Prostate gland (tissue), 2 donors: ENCODE measurements at regions not wholly inside any gene's neighbourhood (a gene's known extent, or its start where the extent isn't known, plus 50 kb on each side); places are given as distances from the start of the nearest gene placed in this dataset.
"Not testable (repeated sequence)": the region's sequence is repeated elsewhere in the genome, so short reads cannot be mapped to it uniquely, and the experiment has no call there.

Experiments
- DNase-seq: peaks from one replicate; pipeline ENCODE4 v3.0.0-alpha.2; 2019; ENCODE audit warnings: low spot score
- H3K27ac ChIP-seq, 2 donors: fragments of 200-600 bp; sonication (generic); 2 replicates each; pipeline ENCODE4 v1.5.1; 2017 to 2019
- H3K27me3 ChIP-seq: fragments of 200-600 bp; sonication (generic); replicated peaks from 2 replicates; pipeline ENCODE4 v1.5.1; 2019; ENCODE audit not compliant: insufficient read depth
- H3K36me3 ChIP-seq, 2 donors: fragments of 200-600 bp; sonication (generic); 1 replicate in 1 of 2; 2 replicates in 1 of 2; pipeline versions ENCODE4 v1.5.1 to v1.8.1; 2017 to 2019
- H3K4me1 ChIP-seq: fragments of 200-600 bp; sonication (generic); replicated peaks from 2 replicates; pipeline ENCODE4 v1.5.1; 2019
- H3K4me3 ChIP-seq, 2 donors: fragments of 200-600 bp; sonication (generic); 2 replicates each; pipeline ENCODE4 v1.5.1; 2017 to 2019
- H3K9me3 ChIP-seq: fragments of 200-600 bp; sonication (generic); 2 replicates; pipeline ENCODE4 v1.5.1; 2017
- WGBS: methylation state at CpG from one replicate; pipeline ENCODE4 v1.1.5; 2018; 5-methylcytosine and 5-hydroxymethylcytosine counted together
- intact Hi-C: fragments of 100-400 bp; cut with DNase I; formaldehyde crosslinking; loops from one replicate; pipeline ENCODE4 v1.14.2; 2022

DNA sequence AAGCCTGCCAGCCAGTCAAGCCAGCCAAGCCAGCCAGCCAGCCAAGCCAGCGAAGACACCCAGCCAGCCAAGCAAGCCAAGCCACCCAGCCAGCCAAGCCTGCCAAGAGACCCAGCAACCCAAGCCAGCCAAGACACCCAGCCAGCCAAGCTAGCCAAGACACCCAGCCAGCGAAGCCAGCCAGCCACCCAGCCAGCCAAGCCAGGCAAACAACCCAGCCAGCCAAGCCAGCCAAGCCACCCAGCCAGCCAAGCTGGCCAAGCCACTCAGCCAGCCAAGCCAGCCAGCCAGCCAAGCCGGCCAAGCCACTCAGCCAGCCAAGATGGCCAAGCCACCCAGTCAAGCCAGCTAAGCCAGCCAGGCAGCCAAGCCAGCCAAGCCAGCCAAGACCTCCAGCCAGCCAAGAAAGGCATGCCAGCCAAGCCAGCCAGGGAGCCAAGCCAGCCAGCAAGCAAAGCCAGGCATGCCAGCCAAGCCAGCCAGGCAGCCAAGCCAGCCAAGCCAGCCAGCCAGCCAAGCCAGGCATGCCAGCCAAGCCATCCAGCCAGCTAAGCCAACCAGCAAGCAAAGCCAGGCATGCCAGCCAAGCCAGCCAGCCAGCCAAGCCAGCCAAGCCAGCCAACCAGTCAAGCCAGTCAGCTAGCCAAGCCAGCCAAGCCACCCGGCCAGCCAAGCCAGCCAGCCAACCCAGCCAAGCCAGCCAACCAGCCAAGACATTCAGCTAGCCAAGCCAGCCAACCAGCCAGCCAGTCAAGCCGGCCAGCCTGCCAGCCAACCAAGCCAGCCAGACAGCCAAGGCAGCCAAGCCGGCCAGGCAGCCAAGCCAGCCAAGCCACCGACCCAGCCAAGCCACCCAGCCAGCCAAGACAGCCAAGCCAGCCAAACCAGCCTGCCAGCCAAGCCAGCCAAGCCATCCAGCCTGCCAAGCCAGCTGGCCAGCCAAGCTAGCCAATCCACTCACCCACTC lies 323.8 kb upstream of the PLGLB2 start:
- H3K9me3 ChIP-seq, H3K27ac ChIP-seq, intact Hi-C loops, H3K27me3 ChIP-seq, H3K4me1 ChIP-seq, DNase-seq, H3K4me3 ChIP-seq, H3K36me3 ChIP-seq: not testable (repeated sequence)
- 76% methylated on average over 6 of the region's 7 CpGs for WGBS

DNA sequence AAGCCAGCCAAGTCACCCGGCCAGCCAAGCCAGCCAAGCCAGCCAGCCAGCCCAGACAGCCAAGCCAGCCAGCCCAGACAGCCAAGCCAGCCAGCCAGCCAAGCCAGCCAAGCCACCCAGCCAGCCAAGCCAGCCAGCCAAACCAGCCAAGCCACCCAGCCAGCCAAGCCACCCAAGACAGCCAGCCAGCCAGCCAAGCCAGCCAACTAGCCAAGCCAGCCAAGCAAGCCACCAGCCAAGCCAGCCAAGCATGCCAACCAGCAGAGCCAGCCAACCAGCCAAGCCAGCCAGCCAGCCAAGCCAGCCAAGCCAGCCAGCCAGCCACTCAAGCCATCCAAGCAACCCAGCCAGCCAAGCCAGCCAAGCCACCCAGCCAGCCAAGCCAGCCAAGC lies 323.1 kb upstream of the PLGLB2 start:
- H3K36me3 ChIP-seq, intact Hi-C loops, DNase-seq, H3K9me3 ChIP-seq, H3K4me3 ChIP-seq, H3K27me3 ChIP-seq, H3K27ac ChIP-seq, H3K4me1 ChIP-seq: not testable (repeated sequence)
- WGBS: 71% methylated on average over 1 of the region's 1 CpG

DNA sequence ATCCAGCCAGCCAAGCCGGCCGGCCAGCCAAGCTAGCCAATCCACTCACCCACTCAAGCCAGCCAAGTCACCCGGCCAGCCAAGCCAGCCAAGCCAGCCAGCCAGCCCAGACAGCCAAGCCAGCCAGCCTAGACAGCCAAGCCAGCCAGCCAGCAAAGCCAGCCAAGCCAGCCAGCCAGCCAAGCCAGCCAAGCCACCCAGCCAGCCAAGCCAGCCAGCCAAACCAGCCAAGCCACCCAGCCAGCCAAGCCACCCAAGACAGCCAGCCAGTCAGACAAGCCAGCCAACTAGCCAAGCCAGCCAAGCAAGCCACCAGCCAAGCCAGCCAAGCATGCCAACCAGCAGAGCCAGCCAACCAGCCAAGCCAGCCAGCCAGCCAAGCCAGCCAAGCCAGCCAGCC lies 322.7 kb upstream of the PLGLB2 start:
- intact Hi-C loops, H3K27me3 ChIP-seq, H3K4me1 ChIP-seq, H3K36me3 ChIP-seq, DNase-seq, H3K9me3 ChIP-seq, H3K27ac ChIP-seq, H3K4me3 ChIP-seq: not testable (repeated sequence)
- 88% methylated on average over 3 of the region's 3 CpGs for WGBS

DNA sequence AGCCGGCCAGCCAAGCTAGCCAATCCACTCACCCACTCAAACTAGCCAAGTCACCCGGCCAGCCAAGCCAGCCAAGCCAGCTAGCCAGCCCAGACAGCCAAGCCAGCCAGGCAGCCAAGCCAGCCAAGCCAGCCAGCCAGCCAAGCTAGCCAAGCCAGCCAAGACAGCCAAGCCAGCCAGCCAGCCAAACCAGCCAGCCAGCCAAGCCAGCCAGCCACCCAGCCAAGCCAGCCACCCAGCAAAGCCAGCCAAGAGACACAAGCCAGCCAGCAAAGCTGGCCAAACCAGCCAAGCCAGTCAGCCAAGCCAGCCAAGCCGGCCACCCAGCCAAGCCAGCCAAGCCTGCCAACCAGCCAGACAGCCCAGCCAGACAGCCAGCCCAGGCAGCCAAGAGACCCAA lies 322.2 kb upstream of the PLGLB2 start:
- H3K36me3 ChIP-seq, H3K4me1 ChIP-seq, H3K27ac ChIP-seq, intact Hi-C loops, H3K27me3 ChIP-seq, H3K4me3 ChIP-seq, H3K9me3 ChIP-seq, DNase-seq: not testable (repeated sequence)
- 79% methylated on average over 3 of the region's 3 CpGs for WGBS

DNA sequence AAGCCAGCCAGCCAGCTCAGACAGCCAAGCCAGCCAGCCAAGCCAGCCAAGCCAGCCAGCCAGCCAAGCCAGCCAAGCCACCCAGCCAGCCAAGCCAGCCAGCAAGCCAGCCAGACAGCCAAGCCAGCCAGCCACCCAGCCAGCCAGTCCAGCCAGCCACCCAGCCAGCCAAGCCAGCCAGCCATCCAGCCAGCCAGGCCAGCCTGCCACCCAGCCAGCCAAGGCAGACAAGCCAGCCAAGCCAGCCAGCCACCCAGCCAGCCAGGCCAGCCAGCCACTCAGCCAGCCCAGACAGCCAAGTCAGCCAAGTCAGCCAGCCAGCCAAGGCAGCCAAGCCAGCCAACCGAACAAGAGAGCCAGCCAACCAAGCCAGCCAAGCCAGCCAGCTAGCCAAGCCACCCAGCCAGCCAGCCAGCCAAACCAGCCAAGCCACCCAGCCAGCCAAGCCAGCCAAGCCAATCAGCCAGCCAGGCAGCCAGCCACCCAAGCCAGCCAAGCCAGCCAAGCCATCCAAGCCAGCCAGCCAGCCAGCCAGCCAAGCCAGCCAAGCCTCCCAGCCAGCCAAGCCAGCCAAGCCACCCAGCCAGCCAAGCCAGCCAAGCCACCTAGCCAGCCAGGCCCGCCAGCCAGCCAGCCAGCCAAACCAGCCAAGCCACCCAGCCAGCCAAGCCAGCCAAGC lies 319.3 kb upstream of the PLGLB2 start:
- intact Hi-C loops: not testable (repeated sequence)

DNA sequence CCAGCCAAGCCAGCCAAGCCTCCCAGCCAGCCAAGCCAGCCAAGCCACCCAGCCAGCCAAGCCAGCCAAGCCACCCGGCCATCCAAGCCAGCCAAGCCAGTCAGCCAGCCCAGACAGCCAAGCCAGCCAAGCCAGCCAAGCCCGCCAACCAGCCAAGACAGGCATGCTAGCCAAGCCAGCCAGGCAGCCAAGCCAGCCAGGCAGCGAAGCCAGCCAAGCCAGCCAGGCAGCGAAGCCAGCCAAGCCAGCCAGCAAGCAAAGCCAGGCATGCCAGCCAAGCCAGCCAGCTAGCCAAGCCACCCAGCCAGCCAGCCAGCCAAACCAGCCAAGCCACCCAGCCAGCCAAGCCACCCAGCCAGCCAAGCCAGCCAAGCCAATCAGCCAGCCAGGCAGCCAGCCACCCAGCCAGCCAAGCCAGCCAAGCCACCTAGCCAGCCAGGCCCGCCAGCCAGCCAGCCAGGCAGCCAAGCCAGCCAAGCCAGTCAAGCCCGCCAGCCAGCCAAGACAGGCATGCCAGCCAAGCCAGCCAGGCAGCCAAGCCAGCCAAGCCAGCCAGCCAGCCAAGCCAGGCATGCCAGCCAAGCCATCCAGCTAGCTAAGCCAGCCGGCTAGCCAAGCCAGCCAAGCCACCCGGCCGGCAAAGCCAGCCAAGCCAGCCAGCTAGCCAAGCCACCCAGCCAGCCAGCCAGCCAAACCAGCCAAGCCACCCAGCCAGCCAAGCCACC lies 318.5 kb upstream of the PLGLB2 start:
- H3K27me3 ChIP-seq, H3K9me3 ChIP-seq, H3K4me1 ChIP-seq, H3K36me3 ChIP-seq, DNase-seq, intact Hi-C loops, H3K27ac ChIP-seq, H3K4me3 ChIP-seq: not testable (repeated sequence)
- 63% methylated on average over 6 of the region's 9 CpGs for whole genome bisulfite sequencing

More for the DNA sequence above, 319.3 kb upstream of the PLGLB2 start:
- not testable (repeated sequence) for H3K4me1 ChIP-seq, H3K27me3 ChIP-seq, H3K4me3 ChIP-seq, DNase-seq, H3K27ac ChIP-seq, H3K36me3 ChIP-seq, H3K9me3 ChIP-seq
- WGBS: 89% methylated on average over 1 of the region's 2 CpGs

DNA sequence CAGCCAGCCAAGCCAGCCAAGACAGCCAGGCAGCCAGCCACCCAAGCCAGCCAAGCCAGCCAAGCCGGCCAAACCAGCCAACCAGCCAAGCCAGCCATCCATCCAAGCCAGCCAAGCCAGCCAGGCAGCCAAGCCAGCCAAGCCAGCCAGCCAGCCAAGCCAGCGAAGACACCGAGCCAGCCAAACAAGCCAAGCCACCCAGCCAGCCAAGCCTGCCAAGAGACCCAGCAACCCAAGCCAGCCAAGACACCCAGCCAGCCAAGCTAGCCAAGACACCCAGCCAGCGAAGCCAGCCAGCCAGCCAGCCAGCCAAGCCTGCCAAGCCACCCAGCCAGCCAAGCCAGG lies 318.0 kb upstream of the PLGLB2 start:
- H3K9me3 ChIP-seq, H3K4me3 ChIP-seq, H3K36me3 ChIP-seq, H3K27me3 ChIP-seq, H3K27ac ChIP-seq, H3K4me1 ChIP-seq, DNase-seq, intact Hi-C loops: not testable (repeated sequence)
- no CpG with 5 or more reads among the region's 4 CpGs for WGBS

DNA sequence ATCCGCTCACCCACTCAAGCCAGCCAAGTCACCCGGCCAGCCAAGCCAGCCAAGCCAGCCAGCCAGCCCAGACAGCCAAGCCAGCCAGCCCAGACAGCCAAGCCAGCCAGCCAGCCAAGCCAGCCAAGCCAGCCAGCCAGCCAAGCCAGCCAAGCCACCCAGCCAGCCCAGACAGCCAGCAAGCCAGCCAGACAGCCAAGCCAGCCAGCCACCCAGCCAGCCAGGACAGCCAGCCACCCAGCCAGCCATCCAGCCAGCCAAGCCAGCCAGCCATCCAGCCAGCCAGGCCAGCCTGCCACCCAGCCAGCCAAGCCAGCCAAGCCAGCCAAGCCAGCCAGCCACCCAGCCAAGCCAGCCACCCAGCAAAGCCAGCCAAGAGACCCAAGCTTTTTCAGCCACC lies 316.8 kb upstream of the PLGLB2 start:
- H3K4me3 ChIP-seq, H3K9me3 ChIP-seq, H3K27me3 ChIP-seq, DNase-seq, intact Hi-C loops, H3K27ac ChIP-seq, H3K4me1 ChIP-seq, H3K36me3 ChIP-seq: not testable (repeated sequence)
- WGBS: no CpG with 5 or more reads among the region's 2 CpGs

DNA sequence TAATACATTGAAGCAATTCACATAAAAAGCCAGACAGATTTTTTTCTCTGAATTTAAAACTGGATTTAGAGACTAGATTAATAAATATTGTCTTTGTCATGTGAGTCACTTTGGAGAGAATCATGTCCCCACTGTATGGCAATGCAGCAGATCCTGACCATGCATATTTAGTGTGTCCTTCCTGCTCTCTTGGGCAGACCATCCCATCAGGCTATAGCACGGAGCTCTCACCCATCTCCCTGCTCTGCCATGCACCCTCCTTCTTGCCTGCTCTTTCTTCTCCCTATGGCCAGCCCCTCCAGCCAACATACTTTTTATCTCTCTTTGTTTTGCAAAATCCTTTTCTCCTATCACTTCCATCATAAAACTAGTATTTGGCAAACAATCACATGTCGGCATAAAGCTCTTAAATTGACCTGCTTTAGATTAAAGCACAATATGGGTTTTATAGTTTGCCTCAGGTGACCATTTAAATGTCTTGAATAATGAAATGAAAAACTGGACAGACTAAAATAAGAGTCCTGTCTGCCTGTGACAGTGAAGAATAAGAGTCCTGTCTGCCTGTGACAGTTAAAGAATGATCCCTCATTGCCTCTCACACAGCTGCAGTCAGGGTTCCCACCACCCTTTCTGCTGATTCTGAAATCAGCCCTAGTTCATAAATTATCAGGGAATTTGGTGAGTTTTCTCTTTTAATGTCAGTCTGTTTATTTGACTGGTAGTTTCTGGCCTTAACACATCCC lies 315.0 kb upstream of the PLGLB2 start:
- H3K4me1 ChIP-seq, DNase-seq, H3K27ac ChIP-seq, H3K36me3 ChIP-seq, H3K9me3 ChIP-seq, H3K4me3 ChIP-seq, H3K27me3 ChIP-seq, intact Hi-C loops: not testable (repeated sequence)
- 11% methylated on average over 1 of the region's 2 CpGs for WGBS

DNA sequence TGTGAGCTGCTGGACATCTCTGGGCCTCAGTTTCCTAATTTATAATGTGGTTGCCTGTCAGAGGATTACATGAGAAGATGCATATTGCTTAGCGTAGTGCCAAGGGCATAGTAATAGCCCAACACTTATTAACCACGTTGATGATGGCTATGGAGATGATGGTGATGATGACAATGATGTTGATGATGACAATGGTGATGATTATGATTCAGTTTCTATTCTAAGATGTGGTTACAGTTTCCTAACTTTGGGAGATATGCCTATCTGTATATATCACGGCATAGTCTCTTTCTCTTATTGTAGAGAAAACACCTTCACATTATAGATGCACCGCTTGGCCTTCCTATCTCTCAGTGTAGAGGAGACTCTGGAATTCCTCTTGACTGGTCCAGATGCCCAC lies 311.9 kb upstream of the PLGLB2 start:
- H3K36me3 ChIP-seq, intact Hi-C loops, H3K4me3 ChIP-seq, DNase-seq, H3K4me1 ChIP-seq, H3K27ac ChIP-seq, H3K9me3 ChIP-seq, H3K27me3 ChIP-seq: not testable (repeated sequence)
- WGBS: 98% methylated on average over 4 of the region's 4 CpGs

DNA sequence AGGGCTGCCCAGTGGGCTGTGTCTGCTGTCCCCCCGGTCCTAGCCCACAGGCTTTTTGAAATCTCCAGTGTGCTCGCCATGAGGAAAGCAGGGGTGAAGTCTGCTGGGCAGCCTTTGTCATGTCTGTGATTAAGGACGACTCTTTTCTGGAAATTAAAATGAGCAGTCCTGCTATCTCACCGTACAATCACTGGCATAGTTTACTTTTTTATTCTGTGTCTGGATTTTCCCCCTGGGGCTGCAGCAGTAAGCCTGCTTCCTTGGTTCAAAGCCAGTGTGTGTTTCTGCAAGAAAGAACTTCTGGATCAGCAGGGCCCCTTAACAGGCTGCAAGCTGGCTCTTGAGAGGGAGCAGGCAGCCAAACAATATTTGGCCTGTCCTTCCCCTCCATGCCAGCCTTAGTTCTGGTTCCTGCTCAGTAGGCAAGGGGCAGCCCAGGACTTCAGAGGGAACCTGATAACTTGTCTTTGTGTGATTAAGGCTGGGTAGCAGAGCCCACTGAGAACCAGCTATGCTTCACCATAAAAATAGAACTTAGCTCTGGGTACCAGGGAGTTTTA lies 310.1 kb upstream of the PLGLB2 start:
- H3K9me3 ChIP-seq, H3K27ac ChIP-seq, DNase-seq, H3K27me3 ChIP-seq, H3K36me3 ChIP-seq, H3K4me1 ChIP-seq, intact Hi-C loops, H3K4me3 ChIP-seq: not testable (repeated sequence)
- 10% methylated on average over 2 of the region's 4 CpGs for WGBS
